ENCODE measurements at regions not wholly inside any gene's neighbourhood (a gene's known extent, or its start where the extent isn't known, plus 50 kb on each side); places are given as distances from the start of the nearest gene placed in this dataset.

GRCh38 chr3:117367861-117368260, 658.3 kb downstream of the TUSC7 start:
- 81 to 94% methylated on average over 3 of the region's 3 CpGs for WGBS, 2 donors (ENCODE audit: low coverage in 1 of 2)

GRCh38 chr3:117380631-117381030, 671.1 kb downstream of the TUSC7 start:
- Histone ChIP-seq H3K4me3 (no peak overlapping the region), H3K4me1 (no peaks in the 10 kb centered on the region), H3K27ac (no peak overlapping the region), H3K27me3 (no peaks in the 10 kb centered on the region), H3K36me3 (no peaks in the 10 kb centered on the region), H3K9me3 (peaks cover 0 to 7% (median 0%) of the 10 kb centered on the region in 3 donors)
- no peak for TF ChIP-seq POLR2AphosphoS5 (IDR thresholded peaks at IDR 0.05)
- TF ChIP-seq POLR2A (IDR thresholded peaks at IDR 0.05): no peak
- TF ChIP-seq CTCF (IDR thresholded peaks at IDR 0.05): no peak
- TF ChIP-seq EP300 (IDR thresholded peaks at IDR 0.05): no peak
- WGBS, 2 donors (ENCODE audit: low coverage in 1 of 2): 21 to 65% methylated on average over 1 to 2 of the region's 2 CpGs
- ATAC-seq: no peak

More at GRCh38 chr3:117367861-117368260, 658.3 kb downstream of the TUSC7 start:
- H3K4me3 ChIP-seq: no peak overlapping the region
- no peaks in the 10 kb centered on the region for H3K36me3 ChIP-seq
- TF ChIP-seq CTCF (IDR thresholded peaks at IDR 0.05) (no peak), EP300 (IDR thresholded peaks at IDR 0.05) (no peak), POLR2AphosphoS5 (IDR thresholded peaks at IDR 0.05) (no peak), POLR2A (IDR thresholded peaks at IDR 0.05) (no peak)
- no peaks in the 10 kb centered on the region for H3K4me1 ChIP-seq
- H3K27me3 ChIP-seq: no peaks in the 10 kb centered on the region
- H3K27ac ChIP-seq: no peak overlapping the region
- peaks cover 0 to 18% (median 0%) of the 10 kb centered on the region in 3 donors for H3K9me3 ChIP-seq
- ATAC-seq: no peak

- WGBS, 2 donors (ENCODE audit: low coverage in 1 of 2): 33% methylated on average over 1 of the region's 1 CpG; no CpG with 5 or more reads in 1 of the 2 donors
Measured at GRCh38 chr3:117393119-117393518, 683.5 kb downstream of the TUSC7 start.

GRCh38 chr3:117398141-117398899, 688.7 kb downstream of the TUSC7 start:
- Histone ChIP-seq H3K27me3 (no peaks in the 10 kb centered on the region), H3K27ac (no peak overlapping the region), H3K36me3 (no peaks in the 10 kb centered on the region), H3K4me1 (peaks cover 0 to 3% (median 0%) of the 10 kb centered on the region in 3 donors), H3K9me3 (no peaks in the 10 kb centered on the region), H3K4me3 (no peak overlapping the region)
- TF ChIP-seq EP300 (IDR thresholded peaks at IDR 0.05): no peak
- no peak for TF ChIP-seq POLR2AphosphoS5 (IDR thresholded peaks at IDR 0.05)
- TF ChIP-seq POLR2A (IDR thresholded peaks at IDR 0.05): no peak
- no peak for TF ChIP-seq CTCF (IDR thresholded peaks at IDR 0.05)
- ATAC-seq: no peak
- WGBS, 2 donors (ENCODE audit: low coverage in 1 of 2): 63 to 79% methylated on average over 8 to 10 of the region's 12 CpGs

More at GRCh38 chr3:117393119-117393518, 683.5 kb downstream of the TUSC7 start:
- Histone ChIP-seq H3K36me3 (no peaks in the 10 kb centered on the region), H3K9me3 (no peaks in the 10 kb centered on the region), H3K27me3 (no peaks in the 10 kb centered on the region), H3K4me1 (no peaks in the 10 kb centered on the region), H3K27ac (no peak overlapping the region), H3K4me3 (no peak overlapping the region)
- no peak for ATAC-seq
- no peak for TF ChIP-seq CTCF (IDR thresholded peaks at IDR 0.05)
- TF ChIP-seq POLR2AphosphoS5 (IDR thresholded peaks at IDR 0.05): no peak
- no peak for TF ChIP-seq EP300 (IDR thresholded peaks at IDR 0.05)
- no peak for TF ChIP-seq POLR2A (IDR thresholded peaks at IDR 0.05)
